ENCODE measurements at regions not wholly inside any gene's neighbourhood (a gene's known extent, or its start where the extent isn't known, plus 50 kb on each side); places are given as distances from the start of the nearest gene placed in this dataset.

DNA sequence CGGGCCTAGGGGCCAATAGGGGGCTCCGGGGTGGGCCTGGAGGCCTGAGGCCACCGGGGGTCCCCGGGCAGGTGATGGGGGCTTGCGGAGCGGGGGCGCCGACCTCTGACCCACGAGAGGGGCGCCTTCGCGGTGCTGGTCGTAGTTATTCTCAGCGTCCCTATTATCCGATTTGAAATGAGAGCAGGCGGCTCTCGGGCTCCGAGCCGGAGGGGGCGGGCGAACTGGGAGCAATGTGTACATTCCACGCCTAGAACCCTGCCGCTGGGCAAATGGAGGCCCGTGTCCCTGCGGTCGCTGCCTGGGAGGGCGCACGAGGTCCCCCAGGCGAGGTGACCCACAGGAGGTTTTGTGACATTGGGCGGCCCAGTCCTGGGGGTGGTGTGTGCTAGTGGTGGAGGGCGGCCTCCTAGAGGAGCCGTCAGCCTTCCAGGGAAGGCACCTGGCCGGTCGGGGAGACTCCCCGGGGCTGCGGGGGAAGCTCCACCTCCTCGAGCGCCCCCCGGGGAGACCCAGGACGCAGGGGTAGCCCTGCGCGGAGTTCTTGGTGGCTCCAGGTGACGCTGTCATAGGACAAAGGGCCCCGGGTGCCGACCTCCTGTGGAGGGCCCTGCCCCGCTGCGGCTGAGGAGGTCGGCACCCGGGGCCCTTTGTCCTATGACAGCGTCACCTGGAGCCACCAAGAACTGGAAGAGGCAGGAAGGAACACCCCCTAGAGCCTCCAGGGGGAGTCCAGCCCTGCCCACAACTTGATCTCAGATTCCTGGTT, 102.6 kb upstream of the PRKX start:
- TF ChIP-seq FOXP2 (optimal IDR thresholded peaks at IDR 0.05; ENCODE audit: borderline replicate concordance, extremely low read depth, extremely low read length, insufficient read depth): no peak
- TF ChIP-seq, protein P1, sequence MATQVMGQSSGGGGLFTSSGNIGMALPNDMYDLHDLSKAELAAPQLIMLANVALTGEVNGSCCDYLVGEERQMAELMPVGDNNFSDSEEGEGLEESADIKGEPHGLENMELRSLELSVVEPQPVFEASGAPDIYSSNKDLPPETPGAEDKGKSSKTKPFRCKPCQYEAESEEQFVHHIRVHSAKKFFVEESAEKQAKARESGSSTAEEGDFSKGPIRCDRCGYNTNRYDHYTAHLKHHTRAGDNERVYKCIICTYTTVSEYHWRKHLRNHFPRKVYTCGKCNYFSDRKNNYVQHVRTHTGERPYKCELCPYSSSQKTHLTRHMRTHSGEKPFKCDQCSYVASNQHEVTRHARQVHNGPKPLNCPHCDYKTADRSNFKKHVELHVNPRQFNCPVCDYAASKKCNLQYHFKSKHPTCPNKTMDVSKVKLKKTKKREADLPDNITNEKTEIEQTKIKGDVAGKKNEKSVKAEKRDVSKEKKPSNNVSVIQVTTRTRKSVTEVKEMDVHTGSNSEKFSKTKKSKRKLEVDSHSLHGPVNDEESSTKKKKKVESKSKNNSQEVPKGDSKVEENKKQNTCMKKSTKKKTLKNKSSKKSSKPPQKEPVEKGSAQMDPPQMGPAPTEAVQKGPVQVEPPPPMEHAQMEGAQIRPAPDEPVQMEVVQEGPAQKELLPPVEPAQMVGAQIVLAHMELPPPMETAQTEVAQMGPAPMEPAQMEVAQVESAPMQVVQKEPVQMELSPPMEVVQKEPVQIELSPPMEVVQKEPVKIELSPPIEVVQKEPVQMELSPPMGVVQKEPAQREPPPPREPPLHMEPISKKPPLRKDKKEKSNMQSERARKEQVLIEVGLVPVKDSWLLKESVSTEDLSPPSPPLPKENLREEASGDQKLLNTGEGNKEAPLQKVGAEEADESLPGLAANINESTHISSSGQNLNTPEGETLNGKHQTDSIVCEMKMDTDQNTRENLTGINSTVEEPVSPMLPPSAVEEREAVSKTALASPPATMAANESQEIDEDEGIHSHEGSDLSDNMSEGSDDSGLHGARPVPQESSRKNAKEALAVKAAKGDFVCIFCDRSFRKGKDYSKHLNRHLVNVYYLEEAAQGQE (IDR thresholded peaks at IDR 0.05; ENCODE audit: insufficient read depth in 1 of 2, low read depth in 2 of 2, low read length in 2 of 2): no peak
- TF ChIP-seq POLR2AphosphoS5 (IDR thresholded peaks at IDR 0.05; ENCODE audit: low read depth, low read length): no peak
- TF ChIP-seq TAF1 (IDR thresholded peaks at IDR 0.05; ENCODE audit: borderline replicate concordance, insufficient read depth, low read length): no peak

DNA sequence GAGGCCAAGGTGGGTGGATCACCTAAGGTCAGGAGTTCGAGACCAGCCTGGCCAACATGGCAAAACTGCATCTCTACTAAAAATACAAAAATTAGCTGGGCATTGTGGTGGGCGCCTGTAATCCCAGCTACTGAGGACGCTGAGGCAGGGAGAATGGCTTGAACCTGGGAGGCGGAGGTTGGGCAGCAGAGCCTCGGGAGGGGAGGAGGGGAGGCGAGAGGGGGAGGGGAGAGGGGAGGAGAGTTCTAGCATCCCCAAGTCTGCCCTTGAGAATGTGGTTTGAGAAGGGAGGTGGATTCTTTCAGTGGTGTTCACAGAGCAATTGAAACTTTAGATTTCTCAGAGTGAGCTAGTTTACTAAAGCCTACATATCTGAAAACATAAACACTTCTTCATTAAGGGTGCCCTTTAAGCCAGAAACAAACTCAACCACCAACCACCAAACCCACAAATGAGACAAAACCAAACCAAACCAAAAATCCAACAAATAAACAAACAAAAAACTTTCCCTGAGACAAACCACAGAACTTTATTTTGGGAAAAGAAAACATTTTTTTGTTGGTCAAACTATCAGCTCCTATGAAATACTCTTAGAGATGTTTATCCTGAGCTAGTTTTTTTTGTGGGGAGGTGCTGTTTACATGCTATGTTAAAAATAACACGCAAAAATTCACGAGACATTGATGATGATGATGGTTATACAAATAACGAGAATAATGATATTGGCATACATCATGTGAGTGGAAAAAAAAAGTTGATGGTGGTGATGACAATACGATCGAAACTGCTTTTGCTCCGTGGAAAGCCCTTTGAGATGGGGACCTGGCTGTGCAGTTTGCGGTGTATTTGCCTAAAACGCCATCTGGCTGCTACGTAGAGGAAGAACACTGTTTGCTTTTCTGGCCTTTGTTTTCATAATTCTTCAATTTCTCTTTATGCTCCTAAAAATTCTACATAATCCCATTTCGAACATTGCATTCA, 98.2 kb upstream of the PRKX start:
- no peak for TF ChIP-seq FOXP2 (optimal IDR thresholded peaks at IDR 0.05; ENCODE audit: borderline replicate concordance, extremely low read depth, extremely low read length, insufficient read depth)

DNA sequence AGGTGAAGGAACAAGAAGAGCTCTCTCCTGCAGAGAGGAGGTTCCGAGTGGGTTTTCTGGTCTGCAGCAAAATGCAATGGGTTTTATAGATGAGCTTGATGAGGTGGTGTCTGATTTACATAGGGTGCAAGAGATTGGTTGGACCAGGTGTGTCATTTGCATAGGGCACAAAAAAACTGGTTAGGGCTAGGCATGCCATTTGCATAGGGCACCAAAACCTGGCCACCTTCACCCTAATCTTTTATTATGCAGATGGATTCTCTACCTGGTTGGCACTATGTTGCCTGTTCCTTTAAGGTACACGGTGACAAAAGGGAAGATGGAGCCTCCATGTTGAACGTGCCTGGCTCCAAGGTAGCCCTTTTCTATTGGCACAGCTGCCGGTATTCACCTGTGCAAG, 94.5 kb upstream of the PRKX start:
- no peak for TF ChIP-seq POLR2AphosphoS5 (IDR thresholded peaks at IDR 0.05; ENCODE audit: low read depth, low read length)
- TF ChIP-seq, protein P1 (IDR thresholded peaks at IDR 0.05; ENCODE audit: insufficient read depth in 1 of 2, low read depth in 2 of 2, low read length in 2 of 2): no peak

DNA sequence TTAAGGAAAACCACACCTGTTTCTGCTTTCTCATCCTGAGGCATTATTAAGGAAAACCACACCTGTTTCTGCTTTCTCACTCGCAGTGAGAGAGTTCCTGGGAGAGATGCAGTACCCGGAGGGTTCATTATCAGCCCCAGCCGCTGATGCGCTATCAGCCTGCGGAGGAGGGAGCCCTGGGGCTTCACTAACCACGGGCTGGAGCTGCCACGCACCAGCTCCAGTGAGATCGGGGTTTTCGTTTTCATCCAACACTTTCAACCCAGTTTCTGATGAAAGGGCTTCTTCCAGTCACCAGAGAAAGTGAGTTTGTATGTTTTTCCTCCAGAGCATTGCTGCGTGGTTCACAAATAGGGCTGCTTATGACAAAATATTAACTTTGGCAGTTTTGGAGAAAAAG, 93.2 kb upstream of the PRKX start:
- TF ChIP-seq, protein P1 (IDR thresholded peaks at IDR 0.05; ENCODE audit: insufficient read depth in 1 of 2, low read depth in 2 of 2, low read length in 2 of 2): no peak
- TF ChIP-seq POLR2AphosphoS5 (IDR thresholded peaks at IDR 0.05; ENCODE audit: low read depth, low read length) (no peak), SIN3A (IDR thresholded peaks at IDR 0.05; ENCODE audit: borderline replicate concordance, insufficient read depth, low read length) (no peak), TAF1 (IDR thresholded peaks at IDR 0.05; ENCODE audit: borderline replicate concordance, insufficient read depth, low read length) (no peak), FOXP2 (optimal IDR thresholded peaks at IDR 0.05; ENCODE audit: borderline replicate concordance, extremely low read depth, extremely low read length, insufficient read depth) (no peak)

DNA sequence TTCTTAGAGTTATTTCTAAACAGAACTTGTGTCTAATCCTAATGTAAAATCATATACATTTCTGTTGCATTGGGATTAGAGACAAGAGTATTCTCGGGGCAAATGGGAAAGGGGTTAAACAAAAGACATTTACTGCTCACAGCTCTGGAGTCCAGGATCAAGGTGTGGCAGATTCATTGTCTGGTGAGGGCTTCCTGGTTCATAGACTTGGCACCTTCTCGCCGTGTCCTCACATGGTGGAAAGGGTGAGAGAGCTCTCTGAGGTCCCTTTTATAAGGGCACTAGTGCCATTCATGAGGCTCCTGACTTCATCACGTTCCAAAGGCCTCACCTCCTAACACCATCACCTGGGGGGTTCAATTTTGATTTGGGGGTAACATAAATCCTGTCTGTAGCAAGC, 90.3 kb upstream of the PRKX start:
- TF ChIP-seq FOXP2 (optimal IDR thresholded peaks at IDR 0.05; ENCODE audit: borderline replicate concordance, extremely low read depth, extremely low read length, insufficient read depth) (no peak), POLR2AphosphoS5 (IDR thresholded peaks at IDR 0.05; ENCODE audit: low read depth, low read length) (no peak), TAF1 (IDR thresholded peaks at IDR 0.05; ENCODE audit: borderline replicate concordance, insufficient read depth, low read length) (no peak), SIN3A (IDR thresholded peaks at IDR 0.05; ENCODE audit: borderline replicate concordance, insufficient read depth, low read length) (no peak)
- TF ChIP-seq, protein P1 (IDR thresholded peaks at IDR 0.05; ENCODE audit: insufficient read depth in 1 of 2, low read depth in 2 of 2, low read length in 2 of 2): no peak

All from PFSK-1 (cell line).